Naive thymus-derived CD4-positive, alpha-beta T cell (primary cell): ENCODE measurements at regions not wholly inside any gene's neighbourhood (a gene's known extent, or its start where the extent isn't known, plus 50 kb on each side); places are given as distances from the start of the nearest gene placed in this dataset.
"Not testable (repeated sequence)": the region's sequence is repeated elsewhere in the genome, so short reads cannot be mapped to it uniquely, and the experiment has no call there.

ENCODE experiments used
- ATAC-seq: fragments of 150-1000 bp; cut with Tn5 transposase; 2 replicates; pipeline ENCODE4 v1.10.0; 2021; ENCODE audit warnings: mild to moderate bottlenecking, moderate library complexity
- CTCF ChIA-PET: fragments of 350-600 bp; sonication (Branson Sonifier 250); formaldehyde crosslinking; loops from one replicate; lab custom pipeline; 2021; ENCODE audit warnings: antibody characterized with exemption; lab: Charles Lee
- POLR2A ChIA-PET: fragments of 350-600 bp; sonication (Branson Sonifier 250); formaldehyde crosslinking; loops from one replicate; lab custom pipeline; 2021; ENCODE audit warnings: antibody characterized with exemption, inconsistent platforms; lab: Charles Lee
- DNase-seq, 9 donors: peaks; one replicate each; pipeline versions ENCODE4 v3.0.0 to v3.0.0-alpha.2; 2020 to 2022; ENCODE audit warnings: mixed read lengths in 1 of 9
- H3K27ac ChIP-seq: one replicate; pipeline ENCODE4 v1.7.0; 2013; ENCODE audit warnings: mild to moderate bottlenecking, low read depth, low read length, moderate library complexity
- H3K27me3 ChIP-seq, 2 donors: one replicate each; pipeline ENCODE4 v1.7.0; 2013; ENCODE audit warnings: low read length in 2 of 2, mild to moderate bottlenecking in 2 of 2, moderate library complexity in 2 of 2; ENCODE audit not compliant: control insufficient read depth in 2 of 2, insufficient read depth in 2 of 2
- H3K36me3 ChIP-seq, 3 experiments: 1 replicate in 2 of 3; 2 replicates in 1 of 3; pipeline ENCODE4 v1.7.0; 2013; ENCODE audit warnings: low read length in 3 of 3, mild to moderate bottlenecking in 3 of 3, moderate library complexity in 1 of 3; ENCODE audit not compliant: insufficient read depth in 3 of 3, control insufficient read depth in 2 of 3
- H3K4me1 ChIP-seq, 2 donors: one replicate each; pipeline ENCODE4 v1.7.0; 2013; ENCODE audit warnings: low read length in 2 of 2, mild to moderate bottlenecking in 2 of 2, moderate library complexity in 1 of 2; ENCODE audit not compliant: control insufficient read depth in 2 of 2, insufficient read depth in 2 of 2
- H3K4me3 ChIP-seq: 2 replicates; pipeline ENCODE4 v1.7.0; 2013; ENCODE audit warnings: mild to moderate bottlenecking, low read length
- H3K9me3 ChIP-seq, 3 experiments: 1 replicate in 2 of 3; 2 replicates in 1 of 3; pipeline ENCODE4 v1.7.0; 2013; ENCODE audit warnings: low read length in 3 of 3; ENCODE audit not compliant: control insufficient read depth in 2 of 3
- H3K27ac Mint-ChIP-seq, 9 donors: one replicate each; pipeline ENCODE4 v1.8.0; 2020 to 2022; ENCODE audit warnings: mixed read lengths in 9 of 9, mild to moderate bottlenecking in 8 of 9, moderate library complexity in 5 of 9, inconsistent platforms in 2 of 9
- H3K27me3 Mint-ChIP-seq, 5 donors: one replicate each; pipeline ENCODE4 v1.8.0; 2021 to 2022; ENCODE audit warnings: mixed read lengths in 5 of 5, mild to moderate bottlenecking in 1 of 5
- H3K36me3 Mint-ChIP-seq, 5 donors: one replicate each; pipeline ENCODE4 v1.8.0; 2020 to 2022; ENCODE audit warnings: mixed read lengths in 5 of 5, mild to moderate bottlenecking in 3 of 5, inconsistent platforms in 1 of 5
- H3K4me1 Mint-ChIP-seq, 7 donors: one replicate each; pipeline ENCODE4 v1.8.0; 2020 to 2022; ENCODE audit warnings: mixed read lengths in 7 of 7, mild to moderate bottlenecking in 3 of 7, inconsistent platforms in 1 of 7
- H3K4me3 Mint-ChIP-seq, 10 donors: one replicate each; pipeline ENCODE4 v1.8.0; 2020 to 2022; ENCODE audit warnings: mild to moderate bottlenecking in 10 of 10, mixed read lengths in 10 of 10, moderate library complexity in 6 of 10, inconsistent platforms in 2 of 10
- H3K9me3 Mint-ChIP-seq, 11 donors: one replicate each; pipeline ENCODE4 v1.8.0; 2020 to 2022; ENCODE audit warnings: mixed read lengths in 11 of 11, mild to moderate bottlenecking in 4 of 11, inconsistent platforms in 1 of 11, moderate library complexity in 1 of 11
- intact Hi-C, 2 donors: fragments of 100-400 bp; cut with micrococcal nuclease; formaldehyde crosslinking; loops; one replicate each; pipeline ENCODE4 v1.15.1; 2023

GRCh38 chr11:67727066-67728040 is 52.9 kb upstream of the ALDH3B2 start:
- H3K27me3 ChIP-seq, H3K27ac ChIP-seq, H3K9me3 Mint-ChIP-seq, POLR2A ChIA-PET, H3K9me3 ChIP-seq, H3K4me1 ChIP-seq, H3K36me3 Mint-ChIP-seq, CTCF ChIA-PET, H3K4me3 Mint-ChIP-seq, intact Hi-C loops, ATAC-seq, H3K36me3 ChIP-seq, H3K4me3 ChIP-seq, H3K27me3 Mint-ChIP-seq: not testable (repeated sequence)
- peak in 1 of 9 donors; percentile 52 for DNase-seq
- Mint-ChIP-seq H3K27ac (peak overlapping the region in 2 of 9 donors; percentile 18 to 25), H3K4me1 (peaks cover 0 to 17% (median 10%) of the 10 kb centered on the region in 7 donors)
